ENCODE measurements at regions not wholly inside any gene's neighbourhood (a gene's known extent, or its start where the extent isn't known, plus 50 kb on each side); places are given as distances from the start of the nearest gene placed in this dataset.
"Not testable (repeated sequence)": the region's sequence is repeated elsewhere in the genome, so short reads cannot be mapped to it uniquely, and the experiment has no call there.

DNA sequence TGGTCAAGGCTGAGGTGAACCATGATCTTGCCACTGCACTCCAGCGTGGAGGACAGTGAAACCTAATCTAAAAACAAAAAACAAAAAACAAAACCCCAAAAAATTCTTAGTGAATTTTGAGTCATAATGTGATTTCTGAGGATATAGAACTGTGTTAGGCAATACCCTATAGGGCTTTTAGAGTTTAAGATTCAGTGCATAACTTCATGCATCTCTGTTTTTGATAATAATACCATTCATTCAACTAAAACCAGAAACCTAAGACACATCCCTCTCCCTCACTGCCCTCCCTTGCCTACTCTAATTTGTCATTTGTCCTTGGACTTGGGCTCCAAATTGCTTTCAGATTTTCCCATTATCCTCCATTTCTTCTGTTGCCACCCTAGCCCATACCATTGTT, 405.7 kb upstream of the EDIL3 start:
- DNase-seq (ENCODE audit: low read depth in 2 of 2): no peak

DNA sequence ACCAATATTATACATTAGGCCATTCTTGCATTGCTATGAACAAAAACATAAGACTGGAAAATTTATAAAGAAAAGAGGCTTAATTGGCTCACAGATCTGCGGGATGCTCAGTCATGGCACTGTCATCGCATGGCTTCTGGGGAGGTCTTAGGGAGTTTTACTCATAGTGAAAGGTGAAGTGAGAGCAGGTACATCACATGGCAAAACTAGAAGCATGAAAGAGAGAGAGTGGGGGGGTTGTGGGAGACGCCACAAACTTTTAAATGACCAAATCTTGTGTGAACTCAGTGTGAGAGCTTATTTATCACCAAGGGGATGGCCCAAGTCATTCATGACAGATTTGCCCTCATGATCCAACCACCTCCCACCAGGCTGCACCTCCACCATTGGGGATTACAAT, 398.3 kb upstream of the EDIL3 start:
- no peak for DNase-seq (ENCODE audit: low read depth in 2 of 2)

- no peak for DNase-seq (ENCODE audit: low read depth in 2 of 2)
Observed at GRCh38 chr5:84779186-84779585, 394.5 kb upstream of the EDIL3 start.

DNA sequence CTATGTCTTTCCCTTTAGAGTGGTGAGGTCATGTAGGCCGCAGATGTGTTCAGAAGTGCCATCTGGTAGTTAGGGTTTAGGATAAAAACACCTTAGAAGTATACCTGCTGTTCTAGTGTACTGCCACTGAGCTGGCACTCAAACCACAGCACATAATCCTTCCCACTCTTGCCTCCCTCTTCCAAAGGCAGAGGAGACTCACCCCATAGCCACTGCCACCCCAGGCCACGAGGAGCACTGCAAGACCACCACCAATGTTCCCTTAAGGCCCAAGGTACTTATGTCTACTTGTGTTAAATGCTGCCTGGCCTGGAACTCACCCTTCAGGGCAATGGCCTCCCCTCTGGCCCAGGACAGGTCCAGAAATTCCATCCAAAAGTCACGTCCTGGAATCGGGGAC, 379.5 kb upstream of the EDIL3 start:
- DNase-seq (ENCODE audit: low read depth in 2 of 2): no peak

DNA sequence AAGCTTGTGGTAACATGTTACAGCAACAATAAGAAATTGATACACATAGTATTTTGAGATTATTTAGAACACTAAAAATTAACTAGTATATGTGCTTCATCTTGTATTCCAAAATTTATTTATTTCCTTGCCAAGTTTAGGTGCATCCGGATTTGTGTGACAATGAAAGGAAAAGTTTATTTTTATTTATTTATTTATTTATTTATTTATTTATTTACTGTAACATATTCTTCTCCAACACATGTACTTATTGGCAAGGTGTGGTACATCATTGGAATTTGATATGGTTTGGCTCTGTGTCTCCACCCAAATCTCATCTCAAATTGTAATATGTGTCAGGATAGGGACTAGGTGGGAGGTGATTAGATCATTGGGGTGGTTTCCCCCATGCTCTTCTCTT, 373.3 kb upstream of the EDIL3 start:
- DNase-seq (ENCODE audit: low read depth in 2 of 2): no peak

DNA sequence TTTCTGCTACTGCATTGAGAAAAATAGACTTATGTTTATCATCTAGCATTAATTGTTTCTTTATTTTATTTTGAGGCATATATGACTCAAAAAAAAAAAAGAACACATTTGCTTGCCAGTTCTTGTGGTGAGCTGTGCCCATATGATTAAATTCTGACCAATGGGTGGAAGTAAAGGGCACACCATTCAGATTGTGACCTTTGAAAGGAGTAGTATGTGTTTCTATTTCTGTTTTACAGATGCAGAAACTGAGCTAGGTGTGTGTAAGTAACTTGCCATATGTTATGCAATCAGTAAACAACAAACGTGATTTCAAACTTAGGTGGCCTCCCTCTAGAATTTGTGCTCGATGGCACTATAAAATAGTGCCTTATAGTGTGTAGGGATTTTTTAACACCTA, 368.1 kb upstream of the EDIL3 start:
- no peak for DNase-seq (ENCODE audit: low read depth in 2 of 2)

DNA sequence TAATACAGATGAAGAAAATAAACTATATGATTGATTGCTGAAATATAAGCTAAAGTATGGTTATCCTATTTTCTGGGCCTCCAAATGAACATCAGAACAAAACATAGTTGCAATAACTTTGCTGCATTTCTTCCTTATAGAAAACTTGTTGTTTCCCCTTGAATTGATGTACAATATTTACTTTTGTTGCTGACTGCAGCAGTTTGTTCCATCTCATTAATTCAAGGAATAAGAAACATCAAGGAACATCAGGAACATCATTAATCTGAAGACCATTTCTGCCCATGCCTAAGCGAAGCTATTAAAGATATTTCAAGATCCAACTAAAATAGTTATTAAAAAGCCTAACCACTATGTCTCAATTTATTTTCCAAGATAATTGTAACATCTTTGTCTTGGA, 363.6 kb upstream of the EDIL3 start:
- no peak for DNase-seq (ENCODE audit: low read depth in 2 of 2)

GRCh38 chr5:84746280-84746679, 361.6 kb upstream of the EDIL3 start:
- not testable (repeated sequence) for DNase-seq (ENCODE audit: low read depth in 2 of 2)

DNA sequence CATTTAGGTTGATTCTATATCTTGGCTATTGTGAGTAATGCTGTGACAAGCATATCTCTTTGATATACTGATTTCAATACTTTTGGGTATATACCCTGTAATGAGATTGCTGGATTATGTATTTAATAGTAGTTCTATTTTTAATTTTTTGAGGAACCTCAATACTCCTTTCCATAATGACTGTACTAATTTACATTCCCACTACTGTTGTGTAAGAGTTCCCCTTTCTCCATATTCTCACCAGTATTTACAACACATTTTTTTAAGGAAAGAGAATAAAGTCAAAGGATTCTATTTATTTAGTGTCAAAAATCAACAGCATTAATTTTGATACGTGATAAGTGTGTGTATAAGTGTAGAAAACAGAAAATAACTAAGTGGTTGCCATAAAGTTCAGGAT, 356.4 kb upstream of the EDIL3 start:
- no peak for DNase-seq (ENCODE audit: low read depth in 2 of 2)

DNA sequence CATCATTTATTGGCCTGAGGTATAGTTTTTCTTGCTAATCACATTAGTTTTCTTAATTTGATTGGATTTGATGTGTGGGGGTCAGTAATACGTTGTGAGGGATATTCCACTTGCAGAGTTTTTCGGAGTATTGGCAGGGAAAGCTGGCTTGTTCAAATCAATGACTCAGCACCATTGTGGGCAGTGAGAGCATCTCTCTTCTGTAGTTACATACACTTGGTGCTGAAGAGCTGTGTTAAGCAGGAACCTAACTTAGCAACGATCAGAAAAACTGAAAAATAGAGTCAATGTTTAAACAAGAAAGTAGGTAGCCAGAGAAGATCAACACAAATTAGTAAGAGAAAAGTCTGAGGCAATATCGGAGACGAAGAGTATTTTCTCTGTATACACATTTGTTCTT, 344.6 kb upstream of the EDIL3 start:
- DNase-seq (ENCODE audit: low read depth in 2 of 2): no peak

DNA sequence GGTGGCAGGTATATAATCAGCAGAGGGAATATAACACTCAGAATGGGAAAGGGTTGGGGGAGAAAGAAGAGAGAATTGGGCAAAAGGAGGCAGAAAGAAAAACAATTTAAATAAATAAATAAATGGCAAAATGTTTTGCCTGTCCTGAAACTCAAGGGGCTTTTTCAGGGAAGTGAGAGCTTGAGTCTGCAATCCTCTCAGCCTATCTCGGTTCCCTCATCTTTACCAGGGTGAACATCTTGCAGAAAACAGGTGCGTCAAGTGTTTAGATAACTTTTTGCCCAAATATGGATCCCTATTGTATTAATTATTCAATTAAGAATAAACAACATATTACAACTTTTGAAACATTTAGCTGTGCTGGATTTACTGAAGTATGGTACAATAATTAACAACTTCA, 343.0 kb upstream of the EDIL3 start:
- no peak for DNase-seq (ENCODE audit: low read depth in 2 of 2)

GRCh38 chr5:84725946-84726570, 341.4 kb upstream of the EDIL3 start:
- DNase-seq (ENCODE audit: low read depth in 2 of 2): no peak

GRCh38 chr5:84724683-84725082, 340.0 kb upstream of the EDIL3 start:
- DNase-seq (ENCODE audit: low read depth in 2 of 2): peak in 1 of 2 donors; percentile 12

DNA sequence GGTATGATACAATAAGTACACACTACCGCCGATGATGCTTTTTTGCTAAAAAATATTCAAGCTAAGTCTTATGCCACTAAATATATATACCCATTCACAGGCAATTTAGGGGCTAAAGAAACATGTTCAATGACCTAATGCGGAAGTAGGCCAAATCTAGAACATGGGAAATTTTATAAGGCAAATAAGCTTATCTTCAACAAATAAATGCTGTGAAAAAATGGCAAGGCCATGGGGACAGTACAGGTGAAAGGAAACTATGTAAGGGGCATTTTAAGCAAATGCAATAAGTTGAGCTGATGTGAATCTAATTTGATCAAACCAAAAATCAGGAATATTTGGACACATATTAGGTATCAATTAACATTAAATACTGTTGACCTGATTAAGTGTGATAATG, 339.5 kb upstream of the EDIL3 start:
- no peak for DNase-seq (ENCODE audit: low read depth in 2 of 2)

DNA sequence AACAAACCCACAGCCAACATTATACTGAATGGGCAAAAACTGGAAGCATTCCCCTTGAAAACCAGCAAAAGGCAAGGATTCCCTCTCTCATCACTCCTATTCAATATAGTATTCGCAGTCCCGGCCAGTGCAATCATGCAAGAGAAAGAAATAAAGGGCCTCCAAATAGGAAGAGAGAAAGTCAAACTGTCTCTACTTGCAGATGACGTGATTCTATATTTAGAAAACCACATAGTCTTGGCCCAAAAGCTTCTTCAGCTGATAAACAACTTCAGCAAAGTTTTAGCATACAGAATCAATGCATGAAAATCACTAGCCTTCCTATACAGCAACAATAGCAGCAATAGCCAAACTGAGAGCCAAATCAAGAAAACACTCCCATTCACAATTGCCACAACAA, 333.7 kb upstream of the EDIL3 start:
- DNase-seq (ENCODE audit: low read depth in 2 of 2): no peak

- no peak for DNase-seq (ENCODE audit: low read depth in 2 of 2)
Observed at GRCh38 chr5:84715686-84716085, 331.0 kb upstream of the EDIL3 start.

DNA sequence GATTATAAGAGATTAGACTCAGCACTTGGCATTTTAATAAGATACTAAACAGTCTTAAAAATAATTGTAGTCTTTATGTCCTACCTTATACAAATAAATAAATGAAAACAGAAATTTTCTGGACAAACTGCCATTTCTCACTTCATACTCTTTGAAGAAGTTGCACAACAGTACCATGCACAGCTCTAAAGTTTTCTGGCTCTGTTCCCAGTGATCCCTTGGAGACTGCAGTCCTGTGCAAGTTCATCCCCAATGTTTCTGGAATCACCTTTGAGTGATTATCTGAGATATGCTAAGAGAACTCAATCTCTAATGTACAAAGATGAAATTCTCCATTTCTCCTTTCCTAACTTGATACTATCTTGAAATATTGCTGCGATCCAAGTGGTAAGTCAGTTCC, 330.4 kb upstream of the EDIL3 start:
- DNase-seq (ENCODE audit: low read depth in 2 of 2): no peak

GRCh38 chr5:84709075-84709474, 324.4 kb upstream of the EDIL3 start:
- DNase-seq (ENCODE audit: low read depth in 2 of 2): no peak

DNA sequence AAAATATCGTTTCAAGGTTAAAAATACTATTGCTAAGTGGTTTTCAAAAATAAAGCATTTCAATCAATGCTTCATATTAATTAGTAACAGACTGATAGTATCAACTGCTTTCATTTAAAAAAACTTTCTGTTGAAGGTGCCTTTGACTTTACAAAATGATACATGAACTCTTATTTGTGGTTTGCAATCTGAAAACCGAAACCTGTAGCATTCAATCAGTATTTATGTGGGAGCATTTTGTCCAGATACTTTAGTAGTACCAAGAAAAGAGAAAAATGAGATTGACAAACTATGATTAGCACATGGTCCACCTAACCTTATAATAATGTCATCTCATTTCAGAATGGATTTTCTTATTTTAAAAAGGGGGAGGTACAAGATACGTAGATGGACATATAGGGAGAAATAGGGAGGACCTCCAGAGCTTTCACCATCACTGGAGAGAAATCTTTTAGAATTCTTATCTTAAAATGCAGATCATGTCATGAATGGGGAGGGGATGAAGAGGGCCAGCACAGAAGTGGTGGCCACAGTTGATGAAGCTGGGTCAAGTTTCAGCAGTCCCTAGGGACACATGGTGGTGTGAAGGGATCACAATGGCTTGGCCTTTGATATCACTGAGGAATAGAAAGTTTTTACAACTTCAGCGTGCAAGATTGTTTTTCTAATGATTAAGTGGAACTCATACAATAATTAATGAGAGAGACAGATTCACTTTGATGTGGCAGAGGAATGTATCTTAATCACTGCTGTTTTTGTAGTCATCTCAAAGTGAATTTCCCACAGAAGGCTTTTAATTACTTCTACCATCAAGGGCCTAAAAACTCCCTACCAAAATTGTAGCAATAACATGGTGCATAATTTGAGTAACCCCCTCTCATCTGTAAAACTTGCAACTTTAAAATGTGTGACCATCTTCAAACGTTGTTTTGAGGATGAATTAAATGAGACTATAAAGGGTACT, 322.3 kb upstream of the EDIL3 start:
- DNase-seq (ENCODE audit: low read depth in 2 of 2): no peak

DNA sequence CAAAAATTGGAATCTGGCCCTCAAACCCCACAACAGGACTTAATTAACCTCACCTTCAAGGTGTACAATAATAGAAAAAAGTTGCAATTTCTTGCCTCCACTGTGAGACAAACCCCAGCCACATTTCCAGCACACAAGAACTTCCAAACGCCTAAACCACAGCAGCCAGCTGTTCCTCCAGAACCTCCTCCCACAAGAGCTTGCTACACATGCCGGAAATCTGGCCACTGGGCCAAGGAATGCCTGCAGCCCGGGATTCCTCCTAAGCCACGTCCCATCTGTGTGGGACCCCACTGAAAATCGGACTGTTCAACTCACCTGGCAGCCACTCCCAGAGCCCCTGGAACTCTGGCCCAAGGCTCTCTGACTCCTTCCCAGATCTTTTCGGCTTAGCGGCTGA, 315.9 kb upstream of the EDIL3 start:
- not testable (repeated sequence) for DNase-seq (ENCODE audit: low read depth in 2 of 2)

GRCh38 chr5:84696651-84697050, 312.0 kb upstream of the EDIL3 start:
- DNase-seq (ENCODE audit: low read depth in 2 of 2): no peak

GRCh38 chr5:84695330-84695729, 310.6 kb upstream of the EDIL3 start:
- no peak for DNase-seq (ENCODE audit: low read depth in 2 of 2)

- DNase-seq (ENCODE audit: low read depth in 2 of 2): no peak
Observed at GRCh38 chr5:84693256-84693655, 308.6 kb upstream of the EDIL3 start.

Data from lung microvascular endothelial cell (primary cell).